ENCODE measurements at regions not wholly inside any gene's neighbourhood (a gene's known extent, or its start where the extent isn't known, plus 50 kb on each side); places are given as distances from the start of the nearest gene placed in this dataset.
A peak's percentile ranks its signal among the peaks of the same experiment; 100 is the strongest.

DNA sequence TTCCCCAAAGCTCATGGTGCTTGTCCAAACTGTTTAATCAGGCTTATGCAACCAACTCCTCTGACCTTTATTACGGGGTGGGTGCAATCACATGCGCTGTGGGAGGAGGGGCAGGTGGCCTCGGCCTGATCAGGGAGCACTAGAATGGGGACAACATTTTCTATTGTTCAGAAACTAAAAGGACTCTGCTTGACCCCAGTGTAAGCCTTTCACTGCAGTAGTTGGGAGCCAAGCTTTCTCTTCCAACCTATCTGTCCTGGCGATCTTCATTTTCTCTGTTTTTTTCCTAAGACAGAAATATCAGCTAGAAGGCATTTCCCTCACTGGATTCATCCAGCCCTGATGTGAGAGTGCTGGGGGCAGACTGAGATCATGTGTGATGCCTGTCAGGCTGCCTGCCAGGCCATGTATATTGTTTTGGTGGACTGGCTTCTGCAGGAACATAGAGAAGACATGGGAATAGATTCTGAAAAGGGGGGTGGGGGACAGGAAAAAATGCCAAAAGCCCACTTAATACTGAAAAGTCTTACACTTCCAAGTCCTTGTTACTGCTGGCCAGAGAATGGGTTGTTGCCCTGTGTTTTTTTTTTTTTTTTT, 627.0 kb upstream of the TBL1XR1 start (continued):
- TF ChIP-seq ZNF124 (CRISPR knock-in tag; IDR thresholded peaks at IDR 0.05) (0 out of 2 replicates have a peak, but pooled peaks have one; percentile 44), RXRB (CRISPR knock-in tag; IDR thresholded peaks at IDR 0.05; ENCODE audit: borderline replicate concordance) (peak; percentile 97), MED13 (CRISPR knock-in tag; IDR thresholded peaks at IDR 0.05) (peak; percentile 87; the same call in 1 of the 2 replicates), KDM6A (CRISPR knock-in tag; IDR thresholded peaks at IDR 0.05; ENCODE audit: low read depth) (peak; percentile 82), NFAT5 (CRISPR knock-in tag; IDR thresholded peaks at IDR 0.05) (no peak), ZNF12 (CRISPR knock-in tag; IDR thresholded peaks at IDR 0.05) (peak; percentile 76; the same call in 1 of the 2 replicates), RARG (CRISPR knock-in tag; IDR thresholded peaks at IDR 0.05; ENCODE audit: low read depth) (no peak), ZNF580 (CRISPR knock-in tag; IDR thresholded peaks at IDR 0.05; ENCODE audit: borderline replicate concordance, low read depth) (peak; percentile 94; the same call in 1 of the 2 replicates), ARID4A (CRISPR knock-in tag; IDR thresholded peaks at IDR 0.05; ENCODE audit: borderline replicate concordance) (peak; percentile 54; the same call in 1 of the 2 replicates), ZNF10 (CRISPR knock-in tag; IDR thresholded peaks at IDR 0.05; ENCODE audit: borderline replicate concordance, low read depth) (no peak), ZBTB7A (CRISPR knock-in tag; IDR thresholded peaks at IDR 0.05) (no peak), ZHX1 (CRISPR knock-in tag; IDR thresholded peaks at IDR 0.05; ENCODE audit: low read depth) (peak; percentile 48; the same call in 1 of the 2 replicates), SMC3 (IDR thresholded peaks at IDR 0.05; ENCODE audit: low read length) (peak; percentile 17; the same call in 1 of the 2 replicates)
- TF ChIP-seq, protein P1, sequence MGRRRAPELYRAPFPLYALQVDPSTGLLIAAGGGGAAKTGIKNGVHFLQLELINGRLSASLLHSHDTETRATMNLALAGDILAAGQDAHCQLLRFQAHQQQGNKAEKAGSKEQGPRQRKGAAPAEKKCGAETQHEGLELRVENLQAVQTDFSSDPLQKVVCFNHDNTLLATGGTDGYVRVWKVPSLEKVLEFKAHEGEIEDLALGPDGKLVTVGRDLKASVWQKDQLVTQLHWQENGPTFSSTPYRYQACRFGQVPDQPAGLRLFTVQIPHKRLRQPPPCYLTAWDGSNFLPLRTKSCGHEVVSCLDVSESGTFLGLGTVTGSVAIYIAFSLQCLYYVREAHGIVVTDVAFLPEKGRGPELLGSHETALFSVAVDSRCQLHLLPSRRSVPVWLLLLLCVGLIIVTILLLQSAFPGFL (CRISPR knock-in tag; IDR thresholded peaks at IDR 0.05), result no peak
